ENCODE measurements at regions not wholly inside any gene's neighbourhood (a gene's known extent, or its start where the extent isn't known, plus 50 kb on each side); places are given as distances from the start of the nearest gene placed in this dataset.

DNA sequence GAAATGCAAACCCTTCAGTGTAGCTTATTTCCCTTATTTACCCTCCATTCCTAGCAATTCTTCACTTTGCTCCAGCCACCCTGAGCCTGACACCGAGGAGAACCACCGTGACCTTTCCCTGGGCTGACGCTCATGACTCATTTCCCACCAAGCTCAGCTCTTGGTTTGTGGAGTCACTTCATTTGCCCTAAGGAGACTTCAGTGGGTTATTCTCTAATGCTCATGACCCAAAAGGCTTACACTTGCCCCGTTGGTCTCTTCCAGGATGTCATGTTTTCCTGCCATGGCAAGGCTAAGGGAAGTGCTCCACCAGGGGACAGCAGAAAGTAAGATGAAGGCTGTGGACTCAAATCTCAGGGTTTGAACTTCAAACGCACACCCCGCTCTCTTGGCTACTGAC is 161.0 kb downstream of the CBLN1 start:
- TF ChIP-seq, protein P1, sequence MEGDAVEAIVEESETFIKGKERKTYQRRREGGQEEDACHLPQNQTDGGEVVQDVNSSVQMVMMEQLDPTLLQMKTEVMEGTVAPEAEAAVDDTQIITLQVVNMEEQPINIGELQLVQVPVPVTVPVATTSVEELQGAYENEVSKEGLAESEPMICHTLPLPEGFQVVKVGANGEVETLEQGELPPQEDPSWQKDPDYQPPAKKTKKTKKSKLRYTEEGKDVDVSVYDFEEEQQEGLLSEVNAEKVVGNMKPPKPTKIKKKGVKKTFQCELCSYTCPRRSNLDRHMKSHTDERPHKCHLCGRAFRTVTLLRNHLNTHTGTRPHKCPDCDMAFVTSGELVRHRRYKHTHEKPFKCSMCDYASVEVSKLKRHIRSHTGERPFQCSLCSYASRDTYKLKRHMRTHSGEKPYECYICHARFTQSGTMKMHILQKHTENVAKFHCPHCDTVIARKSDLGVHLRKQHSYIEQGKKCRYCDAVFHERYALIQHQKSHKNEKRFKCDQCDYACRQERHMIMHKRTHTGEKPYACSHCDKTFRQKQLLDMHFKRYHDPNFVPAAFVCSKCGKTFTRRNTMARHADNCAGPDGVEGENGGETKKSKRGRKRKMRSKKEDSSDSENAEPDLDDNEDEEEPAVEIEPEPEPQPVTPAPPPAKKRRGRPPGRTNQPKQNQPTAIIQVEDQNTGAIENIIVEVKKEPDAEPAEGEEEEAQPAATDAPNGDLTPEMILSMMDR (IDR thresholded peaks at IDR 0.05; ENCODE audit: poor library complexity, severe bottlenecking), result no peak

DNA sequence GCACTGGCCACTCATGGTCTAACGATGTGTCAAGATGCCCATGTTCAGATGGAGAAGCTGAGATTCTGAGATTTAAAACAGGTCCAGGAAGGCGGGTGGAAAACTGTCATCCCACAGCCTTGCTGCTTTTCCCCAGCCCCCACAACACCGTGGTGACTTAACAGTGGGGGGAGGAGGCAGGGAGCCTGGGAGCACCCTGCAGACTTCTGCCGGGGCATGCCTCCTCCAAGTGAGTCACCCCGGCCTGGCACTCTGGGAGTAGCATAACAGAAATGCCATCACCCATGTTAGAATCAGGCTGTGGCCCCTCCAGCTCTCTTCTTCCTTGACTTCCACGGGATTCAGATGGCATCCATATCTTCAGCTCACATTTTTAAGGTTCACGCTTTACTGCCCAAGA is 164.8 kb downstream of the CBLN1 start:
- Histone ChIP-seq H3K27me3 (ENCODE audit: insufficient read depth, poor library complexity, severe bottlenecking) (peaks cover 16% of the 10 kb centered on the region), H3K36me3 (ENCODE audit: low read depth) (no peaks in the 10 kb centered on the region), H3K27ac (ENCODE audit: poor library complexity, severe bottlenecking) (no peak overlapping the region), H3K4me1 (ENCODE audit: insufficient read depth, poor library complexity, severe bottlenecking) (peaks cover 12% of the 10 kb centered on the region), H3K4me3 (ENCODE audit: severe bottlenecking) (no peak overlapping the region), H3K9me3 (ENCODE audit: severe bottlenecking) (no peaks in the 10 kb centered on the region)
- DNase-seq (ENCODE audit: low spot score), result peak; percentile 82
- peak; percentile 91 for ATAC-seq (ENCODE audit: low read depth)
- TF ChIP-seq, protein P1 (IDR thresholded peaks at IDR 0.05; ENCODE audit: poor library complexity, severe bottlenecking), result no peak

More for the DNA sequence above, 161.0 kb downstream of the CBLN1 start:
- ATAC-seq (ENCODE audit: low read depth) (no peak), DNase-seq (ENCODE audit: low spot score) (no peak)
- no peaks in the 10 kb centered on the region for H3K36me3 ChIP-seq (ENCODE audit: low read depth)
- no peaks in the 10 kb centered on the region for H3K9me3 ChIP-seq (ENCODE audit: severe bottlenecking)
- peaks cover 12% of the 10 kb centered on the region for H3K4me1 ChIP-seq (ENCODE audit: insufficient read depth, poor library complexity, severe bottlenecking)
- no peaks in the 10 kb centered on the region for H3K27me3 ChIP-seq (ENCODE audit: insufficient read depth, poor library complexity, severe bottlenecking)
- no peak overlapping the region for H3K4me3 ChIP-seq (ENCODE audit: severe bottlenecking)
- H3K27ac ChIP-seq (ENCODE audit: poor library complexity, severe bottlenecking), result no peak overlapping the region

DNA sequence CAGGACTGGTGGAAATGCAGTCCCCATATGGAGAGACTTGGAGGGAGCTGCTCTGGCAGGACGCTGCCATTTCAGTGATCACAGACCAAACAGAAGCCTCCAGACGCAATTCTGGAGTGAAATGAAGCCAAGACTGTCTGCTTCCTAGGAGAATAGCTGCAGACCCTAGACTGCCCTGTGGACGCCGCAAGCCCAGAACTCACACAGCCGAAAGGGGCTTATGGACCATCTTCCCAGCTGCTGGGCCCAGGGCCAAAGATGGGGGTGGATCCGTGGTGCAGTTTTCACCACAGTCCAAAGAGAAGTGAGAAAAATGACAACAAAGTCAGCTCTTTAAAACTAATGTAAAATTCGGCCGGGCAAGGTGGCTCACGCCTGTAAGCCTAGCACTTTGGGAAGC is 165.7 kb downstream of the CBLN1 start:
- Histone ChIP-seq H3K4me3 (ENCODE audit: severe bottlenecking) (no peak overlapping the region), H3K27ac (ENCODE audit: poor library complexity, severe bottlenecking) (no peak overlapping the region), H3K9me3 (ENCODE audit: severe bottlenecking) (no peaks in the 10 kb centered on the region), H3K36me3 (ENCODE audit: low read depth) (no peaks in the 10 kb centered on the region), H3K27me3 (ENCODE audit: insufficient read depth, poor library complexity, severe bottlenecking) (peaks cover 22% of the 10 kb centered on the region), H3K4me1 (ENCODE audit: insufficient read depth, poor library complexity, severe bottlenecking) (peaks cover 8% of the 10 kb centered on the region)
- ATAC-seq (ENCODE audit: low read depth) (no peak), DNase-seq (ENCODE audit: low spot score) (no peak)
- TF ChIP-seq, protein P1 (IDR thresholded peaks at IDR 0.05; ENCODE audit: poor library complexity, severe bottlenecking), result no peak

DNA sequence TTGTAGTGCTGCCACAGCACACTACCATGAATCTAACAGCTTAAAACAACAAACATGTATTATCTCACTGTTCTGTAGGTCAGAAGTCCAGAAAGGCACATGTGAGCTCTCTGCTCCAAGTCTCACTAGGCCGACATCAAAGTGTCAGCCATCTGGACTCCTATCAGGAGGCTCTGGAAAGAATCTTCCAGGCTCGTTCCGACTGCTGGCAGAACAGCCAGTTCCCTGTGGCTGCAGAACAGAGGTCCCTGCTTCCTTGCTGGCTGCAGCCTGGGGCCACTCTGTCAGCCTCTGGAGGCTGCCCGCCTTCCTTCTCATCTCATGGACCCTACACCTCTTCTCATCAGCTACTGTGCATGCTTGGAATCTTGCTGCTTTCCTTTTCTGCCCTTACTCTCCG is 168.9 kb downstream of the CBLN1 start:
- TF ChIP-seq, protein P1 (IDR thresholded peaks at IDR 0.05; ENCODE audit: poor library complexity, severe bottlenecking), result no peak
- DNase-seq (ENCODE audit: low spot score) (no peak), ATAC-seq (ENCODE audit: low read depth) (no peak)
- Histone ChIP-seq H3K4me3 (ENCODE audit: severe bottlenecking) (no peak overlapping the region), H3K27me3 (ENCODE audit: insufficient read depth, poor library complexity, severe bottlenecking) (peaks cover 32% of the 10 kb centered on the region), H3K9me3 (ENCODE audit: severe bottlenecking) (no peaks in the 10 kb centered on the region), H3K27ac (ENCODE audit: poor library complexity, severe bottlenecking) (no peak overlapping the region), H3K36me3 (ENCODE audit: low read depth) (no peaks in the 10 kb centered on the region), H3K4me1 (ENCODE audit: insufficient read depth, poor library complexity, severe bottlenecking) (peaks cover 8% of the 10 kb centered on the region)

DNA sequence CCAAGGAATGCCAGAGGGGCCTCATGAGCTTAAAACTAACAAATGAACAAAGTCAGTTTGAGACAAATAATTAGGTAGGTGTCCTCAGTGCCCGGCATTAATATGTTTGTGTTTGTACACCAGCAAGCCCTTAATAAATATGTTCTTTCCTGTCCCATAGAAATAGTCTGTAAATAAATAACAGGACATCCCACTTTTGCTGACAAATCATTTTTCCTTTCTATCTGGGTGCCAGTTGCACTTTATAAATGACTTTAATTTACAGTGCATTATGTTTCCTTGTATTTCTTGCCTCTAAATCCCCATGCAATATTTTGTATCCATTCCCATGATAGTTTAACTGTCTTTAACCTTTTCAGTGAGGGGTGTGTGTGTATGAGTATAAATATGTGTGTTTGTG is 170.3 kb downstream of the CBLN1 start:
- Histone ChIP-seq H3K36me3 (ENCODE audit: low read depth) (no peaks in the 10 kb centered on the region), H3K27me3 (ENCODE audit: insufficient read depth, poor library complexity, severe bottlenecking) (peaks cover 34% of the 10 kb centered on the region), H3K4me3 (ENCODE audit: severe bottlenecking) (no peak overlapping the region), H3K9me3 (ENCODE audit: severe bottlenecking) (no peaks in the 10 kb centered on the region), H3K27ac (ENCODE audit: poor library complexity, severe bottlenecking) (no peak overlapping the region), H3K4me1 (ENCODE audit: insufficient read depth, poor library complexity, severe bottlenecking) (no peaks in the 10 kb centered on the region)
- DNase-seq (ENCODE audit: low spot score) (no peak), ATAC-seq (ENCODE audit: low read depth) (no peak)
- TF ChIP-seq, protein P1 (IDR thresholded peaks at IDR 0.05; ENCODE audit: poor library complexity, severe bottlenecking), result no peak

All from RWPE2 (cell line).